HG02571 (cell line): ENCODE measurements at regions not wholly inside any gene's neighbourhood (a gene's known extent, or its start where the extent isn't known, plus 50 kb on each side); places are given as distances from the start of the nearest gene placed in this dataset.

Experiments
- ATAC-seq: cut with Tn5 transposase; IDR thresholded peaks from one replicate; pipeline ENCODE4 v1.9.1; 2021; ENCODE audit warnings: mild to moderate bottlenecking, moderate library complexity; ENCODE audit not compliant: unreplicated experiment

GRCh38 chr6:26196846-26197635, 109.8 kb downstream of the HFE start:
- ATAC-seq = peak; percentile 40

DNA sequence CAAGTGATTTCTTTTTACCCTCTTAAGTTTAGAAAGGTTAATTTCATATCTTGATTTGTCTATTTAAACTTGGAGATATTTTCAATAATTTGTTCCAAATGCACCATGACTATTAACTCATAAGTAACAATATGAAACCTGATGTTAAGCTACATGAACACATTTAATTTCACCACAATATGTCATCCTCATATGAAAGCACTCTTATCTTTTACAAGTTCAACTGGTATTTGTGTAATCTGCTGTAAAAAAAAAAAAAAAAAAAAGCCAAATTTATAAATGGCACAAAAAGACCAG, 110.4 kb downstream of the HFE start:
- ATAC-seq = no peak

DNA sequence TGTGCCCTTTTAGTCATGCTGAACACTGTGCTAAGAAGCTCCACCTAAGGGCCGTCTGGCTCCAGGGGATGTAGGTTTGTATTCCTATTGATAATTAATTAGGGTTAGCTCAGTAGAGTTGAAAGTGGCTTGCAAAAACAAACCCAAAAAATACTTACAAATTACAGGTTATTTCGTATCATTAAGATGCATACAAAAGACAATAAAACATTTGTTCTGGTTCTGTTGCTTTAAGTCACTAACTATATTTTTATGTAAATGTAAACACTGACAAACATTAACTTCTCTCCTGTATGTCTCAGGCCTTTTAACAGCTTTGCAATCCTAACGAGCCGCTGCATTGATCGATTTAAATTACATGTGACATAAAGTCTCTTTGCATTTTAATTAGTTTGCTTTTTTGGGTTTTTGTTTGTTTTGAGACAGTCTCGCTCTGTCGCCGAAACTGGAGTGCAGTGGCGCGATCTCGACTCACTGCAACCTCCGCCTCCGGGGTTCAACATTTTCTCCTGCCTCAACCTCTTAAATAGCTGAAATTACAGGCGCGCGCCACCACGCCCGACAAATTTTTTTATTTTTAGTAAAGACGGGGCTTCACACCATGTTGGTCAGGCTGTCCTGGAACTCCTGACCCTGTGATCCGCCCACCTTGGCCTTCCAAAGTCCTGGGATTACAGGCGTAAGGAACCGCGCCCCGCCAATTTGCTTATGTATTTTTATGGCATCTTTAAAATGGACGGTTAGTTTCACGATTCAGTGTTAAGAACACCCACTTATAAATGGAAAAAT, 110.9 kb downstream of the HFE start:
- ATAC-seq = no peak

GRCh38 chr6:26198722-26199056, 111.5 kb downstream of the HFE start:
- ATAC-seq = no peak

DNA sequence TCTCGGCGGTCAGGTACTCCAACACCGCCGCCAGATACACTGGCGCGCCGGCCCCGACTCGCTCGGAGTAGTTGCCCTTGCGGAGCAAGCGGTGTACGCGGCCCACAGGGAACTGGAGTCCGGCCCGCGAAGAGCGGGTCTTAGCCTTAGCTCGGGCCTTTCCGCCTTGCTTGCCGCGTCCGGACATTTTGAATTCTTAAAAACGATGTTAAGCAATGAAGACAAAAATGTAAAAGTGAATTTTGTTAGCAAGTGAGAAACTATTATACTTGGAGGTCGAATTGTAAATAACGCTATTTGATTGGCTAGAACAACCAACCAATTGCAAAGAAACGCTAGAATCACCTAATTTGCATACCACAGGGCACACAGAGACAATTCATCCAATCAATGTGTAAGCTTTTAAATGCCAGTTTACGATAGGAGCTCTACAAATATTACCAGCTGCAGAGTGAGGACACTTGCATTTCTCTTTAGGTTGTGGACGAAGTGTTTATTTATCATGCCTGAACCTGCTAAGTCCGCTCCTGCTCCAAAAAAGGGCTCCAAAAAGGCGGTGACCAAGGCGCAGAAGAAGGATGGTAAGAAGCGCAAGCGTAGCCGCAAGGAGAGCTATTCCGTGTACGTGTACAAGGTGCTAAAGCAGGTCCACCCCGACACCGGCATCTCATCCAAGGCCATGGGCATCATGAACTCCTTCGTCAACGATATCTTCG, 112.0 kb downstream of the HFE start:
- ATAC-seq = peak; percentile 51

GRCh38 chr6:26199773-26200764, 112.8 kb downstream of the HFE start:
- ATAC-seq = no peak

DNA sequence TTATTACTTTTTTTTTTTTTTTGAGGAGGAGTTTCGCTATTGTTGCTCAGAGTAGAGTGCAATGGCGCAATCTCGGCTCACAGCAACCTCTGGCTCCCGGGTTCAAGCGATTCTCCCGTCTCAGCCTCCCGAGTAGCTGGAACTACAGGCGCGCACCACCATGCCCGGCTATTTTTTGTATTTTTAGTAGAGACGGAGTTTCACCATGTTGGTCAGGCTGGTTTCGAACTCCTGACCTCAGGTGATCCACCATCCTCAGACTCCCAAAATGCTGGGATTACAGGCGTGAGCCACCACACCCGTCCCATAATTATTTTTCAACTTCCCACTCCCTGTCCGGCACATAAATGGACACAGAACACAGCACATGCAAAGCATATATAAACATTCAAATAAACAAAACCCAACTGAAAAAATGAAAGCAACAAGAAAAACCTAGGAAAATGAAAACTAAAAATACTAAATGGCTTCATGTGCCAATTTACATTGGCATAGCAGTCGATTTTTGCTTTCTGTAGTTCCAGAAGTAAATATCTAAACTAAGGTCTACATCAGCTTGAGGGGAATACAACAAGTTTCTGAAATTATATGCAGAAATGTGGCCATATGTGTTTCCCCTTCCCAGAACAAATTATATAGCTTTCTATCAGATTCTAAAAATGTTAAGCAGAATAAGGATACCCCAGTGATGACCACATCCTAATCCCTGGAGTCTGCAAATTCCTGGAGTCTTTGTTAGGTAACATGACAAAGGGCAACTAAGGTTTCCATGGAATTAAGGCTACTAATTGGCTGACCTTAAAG, 113.9 kb downstream of the HFE start:
- no peak for ATAC-seq

DNA sequence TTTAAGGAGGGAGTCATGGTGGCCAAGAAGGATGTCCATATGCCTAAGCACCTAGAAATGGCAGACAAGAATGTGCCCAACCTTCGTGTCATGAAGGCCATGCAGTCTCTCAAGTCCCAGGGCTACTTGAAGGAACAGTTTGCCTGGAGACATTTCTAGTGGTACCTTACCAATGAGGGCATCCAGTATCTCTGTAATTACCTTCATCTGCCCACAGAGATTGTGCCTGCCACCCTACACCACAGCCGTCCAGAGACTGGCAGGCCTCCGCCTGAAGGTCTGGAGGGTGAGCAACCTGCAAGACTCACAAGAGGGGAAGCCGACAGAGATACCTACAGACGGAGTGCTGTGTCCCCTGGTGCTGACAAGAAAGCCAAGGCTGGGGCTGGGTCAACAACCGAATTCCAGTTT, 115.0 kb downstream of the HFE start:
- no peak for ATAC-seq

DNA sequence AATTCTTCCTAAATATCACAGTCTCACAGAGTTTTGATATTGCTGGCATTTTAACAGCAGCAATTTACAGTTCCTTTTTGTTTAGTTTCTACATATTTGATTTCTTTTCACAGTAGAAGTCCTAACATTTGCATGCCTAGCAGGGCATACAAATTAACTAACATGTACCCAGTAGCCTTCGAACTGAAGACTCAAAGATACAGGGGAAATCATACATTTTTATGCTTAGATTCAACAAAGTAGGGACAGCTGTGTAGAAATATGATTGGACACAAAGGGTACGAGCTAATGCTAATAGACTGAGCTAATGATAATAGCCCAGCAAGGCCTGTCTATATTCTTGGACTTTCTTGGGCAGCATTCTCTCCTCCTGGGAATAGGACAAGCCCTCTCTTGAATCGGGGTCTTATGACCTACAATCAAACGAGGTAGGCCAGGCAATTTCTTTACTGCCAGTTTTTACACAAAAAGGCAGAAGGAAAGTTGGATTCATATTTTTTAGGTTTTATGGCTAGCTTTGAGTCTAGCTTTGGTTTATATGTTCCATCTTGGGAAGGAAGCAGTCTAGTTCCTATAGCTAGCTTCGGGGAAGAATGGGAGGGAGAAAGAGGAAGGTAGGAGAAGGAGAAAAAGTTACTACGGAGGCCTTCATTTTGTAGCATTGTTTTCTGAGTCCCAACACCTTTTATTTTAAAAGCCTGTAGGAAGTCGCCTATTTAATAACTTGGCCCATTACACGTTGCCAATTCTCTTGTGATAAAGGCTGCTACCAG, 115.8 kb downstream of the HFE start:
- no peak for ATAC-seq

GRCh38 chr6:26204332-26205160, 117.3 kb downstream of the HFE start:
- ATAC-seq = peak; percentile 42

DNA sequence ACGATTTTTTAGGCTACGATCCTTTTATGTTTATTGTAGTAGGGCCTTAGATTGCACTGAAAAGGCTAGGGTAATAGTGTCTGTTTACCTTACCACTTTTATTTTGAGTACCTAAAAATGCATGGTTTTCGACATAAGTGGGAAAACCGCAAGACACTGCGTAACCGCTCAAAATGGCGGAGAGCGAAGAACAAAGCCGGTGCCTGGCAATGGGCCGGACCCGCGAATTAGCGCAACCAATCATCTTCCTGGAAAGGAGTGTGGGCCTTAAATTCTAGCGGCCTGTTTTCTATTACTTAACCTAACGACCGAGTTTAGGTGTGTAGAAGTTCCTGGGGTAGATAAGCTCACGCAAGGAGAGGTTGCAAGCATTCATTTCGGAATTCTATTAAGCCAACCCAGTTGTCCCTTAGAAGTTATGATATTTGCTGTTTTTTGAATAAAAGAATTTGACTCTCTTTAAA, 118.0 kb downstream of the HFE start:
- no peak for ATAC-seq

DNA sequence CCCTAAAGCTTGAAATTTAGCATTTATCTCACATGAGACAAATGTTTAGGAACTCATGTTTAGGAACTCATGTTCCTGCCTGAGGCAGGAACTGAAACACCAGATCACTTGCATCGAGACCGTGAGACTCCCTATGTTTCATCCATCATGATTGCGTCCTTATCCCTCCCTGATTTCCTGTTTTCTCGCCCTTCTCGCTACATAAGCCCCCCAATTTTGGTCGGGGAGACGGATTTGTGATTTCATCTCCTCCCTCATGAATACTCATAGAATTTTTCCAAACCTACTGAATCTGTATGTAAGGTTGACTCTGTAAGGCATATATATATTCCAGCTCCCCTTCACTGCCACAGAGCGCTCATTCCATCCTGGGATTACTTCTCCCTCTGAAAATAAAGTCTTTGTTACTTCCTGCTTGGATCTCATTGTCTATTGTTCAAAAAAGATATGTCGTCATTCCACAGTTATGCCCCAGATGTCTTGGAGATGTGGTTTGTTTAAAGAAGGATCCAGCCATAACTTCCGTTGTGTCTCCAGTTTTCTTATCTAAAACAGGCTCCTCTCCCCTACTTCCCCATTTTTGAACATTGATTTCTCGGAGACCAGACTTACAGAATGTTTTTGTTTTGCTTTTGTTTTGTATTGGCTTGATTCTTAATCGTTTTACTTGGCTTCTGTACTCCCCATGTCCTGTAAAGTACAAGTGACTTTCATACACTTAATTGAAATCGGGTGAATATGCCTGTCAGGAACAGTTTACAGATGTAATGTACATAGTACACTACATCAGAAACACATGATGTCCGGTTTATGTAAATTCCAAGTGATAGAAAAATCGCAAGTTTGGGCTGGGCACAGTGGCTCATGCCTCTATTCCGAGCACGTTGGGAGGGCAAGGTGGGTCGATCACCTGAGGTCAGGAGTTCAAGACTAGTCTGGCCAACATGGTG, 118.7 kb downstream of the HFE start:
- ATAC-seq = no peak

GRCh38 chr6:26206868-26207801, 119.9 kb downstream of the HFE start:
- ATAC-seq = no peak

DNA sequence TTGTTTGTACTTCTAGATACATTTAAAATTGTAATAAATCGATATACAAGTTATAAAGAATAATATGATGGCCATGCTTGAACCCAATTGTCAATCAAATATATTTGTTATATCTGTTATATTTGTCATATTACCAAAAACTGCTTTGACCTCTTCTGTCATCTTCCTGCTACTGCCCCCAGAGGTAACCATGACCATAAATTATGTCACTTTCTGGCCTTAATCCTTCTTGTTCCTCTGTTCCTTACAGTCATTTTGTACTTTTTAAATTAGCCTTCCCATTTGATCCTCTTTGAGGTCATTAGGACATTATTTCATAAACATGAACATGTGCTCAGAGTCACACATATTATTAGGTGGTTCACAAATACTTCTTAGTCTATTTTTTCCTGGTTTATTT, 124.7 kb downstream of the HFE start:
- ATAC-seq = no peak

DNA sequence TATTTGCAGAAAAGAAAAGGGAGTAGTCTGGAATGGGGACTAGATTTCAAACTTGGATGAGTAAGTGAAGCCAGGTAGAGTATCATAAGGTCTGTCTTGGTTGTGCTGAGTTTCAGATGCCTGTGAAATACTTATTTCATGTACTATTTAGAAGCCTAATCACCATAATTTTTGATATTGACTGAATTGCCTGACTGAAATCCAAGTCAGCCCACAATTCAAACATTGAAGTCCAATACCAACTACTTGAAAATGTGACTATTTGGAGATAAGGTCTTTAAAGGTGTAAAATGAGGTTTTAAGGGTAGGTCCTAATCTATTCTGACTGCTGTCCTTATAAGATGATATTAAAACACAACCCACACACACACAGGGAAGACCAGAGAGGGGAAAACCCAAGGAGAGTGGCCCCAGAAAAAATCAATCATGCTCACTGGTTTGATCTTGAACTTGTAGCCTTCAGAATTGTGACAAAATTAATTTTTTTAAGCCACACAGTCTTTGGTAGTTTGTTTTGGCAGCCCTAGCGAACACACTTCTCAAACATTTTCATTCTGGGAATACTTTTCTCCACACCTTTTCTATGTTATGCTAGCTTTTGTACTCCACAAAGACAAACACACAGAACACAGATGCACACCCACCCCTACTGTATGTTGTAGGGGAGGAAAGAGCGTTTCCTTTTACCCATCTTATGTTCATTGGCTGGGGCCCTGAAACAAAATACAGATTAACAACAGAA, 126.3 kb downstream of the HFE start:
- no peak for ATAC-seq
